Fibroblast of lung (primary cell): ENCODE measurements at regions not wholly inside any gene's neighbourhood (a gene's known extent, or its start where the extent isn't known, plus 50 kb on each side); places are given as distances from the start of the nearest gene placed in this dataset.

Experiments used
- DNase-seq, 2 donors: peaks; one replicate each; pipeline versions ENCODE4 v3.0.0 to v3.0.0-alpha.2; 2010; ENCODE audit warnings: low read depth in 2 of 2
- H2AFZ ChIP-seq: 2 replicates; pipeline ENCODE4 v1.5.1; 2012; ENCODE audit warnings: low read length, control low read depth, inconsistent platforms
- H3K27ac ChIP-seq: 2 replicates; pipeline ENCODE4 v1.5.1; 2011; ENCODE audit warnings: low read length, control low read depth; ENCODE audit not compliant: insufficient read depth
- H3K27me3 ChIP-seq: 2 replicates; pipeline ENCODE4 v1.5.1; 2011; ENCODE audit warnings: mild to moderate bottlenecking, low read length; ENCODE audit not compliant: control insufficient read depth, insufficient read depth
- H3K36me3 ChIP-seq: 2 replicates; pipeline ENCODE4 v1.5.1; 2011; ENCODE audit warnings: low read length; ENCODE audit not compliant: control insufficient read depth, insufficient read depth
- H3K4me1 ChIP-seq: 2 replicates; pipeline ENCODE4 v1.5.1; 2011; ENCODE audit warnings: low read length; ENCODE audit not compliant: control insufficient read depth, insufficient read depth; ENCODE audit errors: extremely low read depth
- H3K4me2 ChIP-seq: 2 replicates; pipeline ENCODE4 v1.5.1; 2011; ENCODE audit warnings: low read length, control low read depth; ENCODE audit not compliant: insufficient read depth; ENCODE audit errors: extremely low read depth
- H3K4me3 ChIP-seq, 4 experiments: fragments of 200-600 bp in 1 of 4; sonication (generic) in 1 of 4; replicated peaks in 1 of 4; 2 replicates each; pipeline ENCODE4 v1.5.1; 2011 to 2016; ENCODE audit warnings: low read length in 4 of 4, low read depth in 3 of 4, mild to moderate bottlenecking in 3 of 4, control low read depth in 2 of 4, inconsistent platforms in 1 of 4, mixed read lengths in 1 of 4; ENCODE audit not compliant: insufficient read depth in 1 of 4; ENCODE audit errors: control extremely low read depth in 1 of 4
- H3K79me2 ChIP-seq: 2 replicates; pipeline ENCODE4 v1.5.1; 2012; ENCODE audit warnings: mild to moderate bottlenecking, low read length, inconsistent platforms; ENCODE audit not compliant: control insufficient read depth, insufficient read depth
- H3K9ac ChIP-seq: 2 replicates; pipeline ENCODE4 v1.5.1; 2011; ENCODE audit warnings: mild to moderate bottlenecking, low read length, control low read depth; ENCODE audit not compliant: insufficient read depth
- H3K9me3 ChIP-seq: 2 replicates; pipeline ENCODE4 v1.5.1; 2012; ENCODE audit warnings: low read depth, low read length; ENCODE audit not compliant: control insufficient read depth, insufficient read depth
- H4K20me1 ChIP-seq: 2 replicates; pipeline ENCODE4 v1.5.1; 2011; ENCODE audit warnings: low read length; ENCODE audit not compliant: control insufficient read depth, insufficient read depth; ENCODE audit errors: extremely low read depth
- EZH2 ChIP-seq: IDR thresholded peaks from 2 replicates; pipeline ENCODE4 v1.5.1; 2012; ENCODE audit warnings: low read length, control low read depth, mild to moderate bottlenecking; ENCODE audit errors: missing control alignments
- TF ChIP-seq, protein P1 (sequence below), 2 donors: IDR thresholded peaks in 1 of 2; conservative IDR thresholded peaks in 1 of 2; 1 replicate in 1 of 2; 2 replicates in 1 of 2; pipeline ENCODE4 v1.5.1; 2011 to 2012; ENCODE audit warnings: low read length in 2 of 2, control low read depth in 1 of 2, inconsistent platforms in 1 of 2, low read depth in 1 of 2, mild to moderate bottlenecking in 1 of 2

DNA sequence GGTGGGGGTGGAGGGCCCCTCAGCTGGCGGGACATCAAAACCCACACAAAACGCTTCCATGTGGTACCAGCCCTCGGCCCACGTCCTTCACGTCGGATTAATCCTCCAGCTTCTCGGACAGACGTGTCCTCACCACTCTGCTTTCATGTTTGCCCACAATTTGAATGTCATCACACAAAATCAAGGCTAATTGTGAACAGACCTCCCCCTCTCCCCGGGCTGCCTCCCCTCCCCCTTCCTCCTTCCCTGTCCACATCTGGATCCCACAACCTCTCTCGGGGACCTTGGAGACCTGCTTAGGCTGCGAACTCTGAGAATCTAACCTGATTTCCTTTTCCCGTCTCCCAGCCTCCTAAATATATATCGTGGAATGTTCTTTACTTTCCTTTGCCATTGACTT lies 262.9 kb downstream of the MN1 start:
- Histone ChIP-seq H3K4me3 (no peak overlapping the region), H3K36me3 (no peaks in the 10 kb centered on the region), H2AFZ (no peak overlapping the region), H3K4me2 (no peak overlapping the region), H3K9me3 (no peaks in the 10 kb centered on the region), H3K27ac (no peak overlapping the region), H3K27me3 (peaks cover 12% of the 10 kb centered on the region), H3K79me2 (no peaks in the 10 kb centered on the region), H3K4me1 (no peaks in the 10 kb centered on the region), H4K20me1 (no peaks in the 10 kb centered on the region), H3K9ac (no peak overlapping the region)
- no peak for DNase-seq
- TF ChIP-seq EZH2: no peak
- TF ChIP-seq, protein P1, sequence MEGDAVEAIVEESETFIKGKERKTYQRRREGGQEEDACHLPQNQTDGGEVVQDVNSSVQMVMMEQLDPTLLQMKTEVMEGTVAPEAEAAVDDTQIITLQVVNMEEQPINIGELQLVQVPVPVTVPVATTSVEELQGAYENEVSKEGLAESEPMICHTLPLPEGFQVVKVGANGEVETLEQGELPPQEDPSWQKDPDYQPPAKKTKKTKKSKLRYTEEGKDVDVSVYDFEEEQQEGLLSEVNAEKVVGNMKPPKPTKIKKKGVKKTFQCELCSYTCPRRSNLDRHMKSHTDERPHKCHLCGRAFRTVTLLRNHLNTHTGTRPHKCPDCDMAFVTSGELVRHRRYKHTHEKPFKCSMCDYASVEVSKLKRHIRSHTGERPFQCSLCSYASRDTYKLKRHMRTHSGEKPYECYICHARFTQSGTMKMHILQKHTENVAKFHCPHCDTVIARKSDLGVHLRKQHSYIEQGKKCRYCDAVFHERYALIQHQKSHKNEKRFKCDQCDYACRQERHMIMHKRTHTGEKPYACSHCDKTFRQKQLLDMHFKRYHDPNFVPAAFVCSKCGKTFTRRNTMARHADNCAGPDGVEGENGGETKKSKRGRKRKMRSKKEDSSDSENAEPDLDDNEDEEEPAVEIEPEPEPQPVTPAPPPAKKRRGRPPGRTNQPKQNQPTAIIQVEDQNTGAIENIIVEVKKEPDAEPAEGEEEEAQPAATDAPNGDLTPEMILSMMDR (conservative IDR thresholded peaks at IDR 0.05 in 1 of 2, IDR thresholded peaks at IDR 0.05 in 1 of 2; ENCODE audit: low read depth in 1 of 2, low read length in 2 of 2): no peak

DNA sequence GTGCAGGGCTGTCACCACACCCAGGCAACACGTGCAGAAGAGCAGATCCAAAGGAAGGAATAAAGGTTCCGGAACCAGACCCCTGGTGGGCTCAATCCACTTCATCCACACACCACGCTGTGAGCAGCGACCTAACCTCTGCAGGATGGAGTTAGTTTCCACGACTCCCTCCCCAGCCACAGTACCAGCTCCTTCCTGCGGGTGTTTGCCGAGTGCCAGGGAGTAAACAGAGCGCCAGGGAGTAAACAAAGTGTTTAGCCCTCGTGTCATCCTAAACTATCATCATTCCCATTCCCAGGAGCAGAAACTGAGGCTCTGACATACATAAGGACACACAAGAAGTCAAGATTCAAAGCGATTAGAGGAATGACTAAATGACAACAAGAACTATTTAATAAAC lies 261.3 kb downstream of the MN1 start:
- TF ChIP-seq, protein P1 (conservative IDR thresholded peaks at IDR 0.05 in 1 of 2, IDR thresholded peaks at IDR 0.05 in 1 of 2; ENCODE audit: low read depth in 1 of 2, low read length in 2 of 2): no peak
- TF ChIP-seq EZH2: no peak
- H3K79me2 ChIP-seq: no peaks in the 10 kb centered on the region
- no peak overlapping the region for H3K4me2 ChIP-seq
- no peak overlapping the region for H3K9ac ChIP-seq
- no peak overlapping the region for H3K4me3 ChIP-seq
- no peak overlapping the region for H3K27ac ChIP-seq
- H3K9me3 ChIP-seq: no peaks in the 10 kb centered on the region
- H4K20me1 ChIP-seq: no peaks in the 10 kb centered on the region
- no peaks in the 10 kb centered on the region for H3K36me3 ChIP-seq
- peaks cover 16% of the 10 kb centered on the region for H3K27me3 ChIP-seq
- H3K4me1 ChIP-seq: no peaks in the 10 kb centered on the region
- no peak overlapping the region for H2AFZ ChIP-seq
- no peak for DNase-seq

DNA sequence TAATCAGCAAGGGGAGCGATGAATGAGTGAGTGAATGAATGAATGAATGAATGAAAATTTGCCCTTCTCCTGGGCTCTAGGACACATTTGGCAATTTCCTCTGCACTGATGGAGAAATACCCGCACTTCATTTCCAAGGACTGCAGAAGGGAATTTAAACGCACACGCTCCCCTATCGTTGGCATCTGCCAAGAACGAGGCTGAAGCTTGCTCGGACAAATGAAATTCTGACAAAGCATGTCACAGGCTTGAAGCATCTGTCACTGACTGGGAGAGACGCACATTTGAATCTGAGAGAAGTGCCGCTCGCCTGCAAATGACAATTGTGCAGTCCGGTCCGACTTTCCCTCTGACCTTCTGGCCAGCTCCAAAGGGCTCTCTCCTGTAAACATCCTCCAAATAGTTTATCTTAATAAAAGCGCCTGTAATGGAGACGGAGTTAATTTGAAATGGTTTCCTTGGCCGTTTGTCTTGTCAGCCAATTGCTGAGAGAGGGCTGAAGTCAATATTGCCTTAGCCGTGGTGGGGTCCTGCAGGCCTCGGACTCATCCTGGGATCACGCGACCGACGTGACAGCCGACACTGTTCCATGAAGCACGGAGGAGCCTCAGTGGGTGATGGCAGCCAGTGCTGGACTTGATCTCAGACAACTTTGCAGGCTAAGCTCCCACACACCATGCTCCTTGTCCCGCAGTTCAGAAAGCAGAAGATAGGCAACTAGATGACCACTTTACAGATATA lies 260.7 kb downstream of the MN1 start:
- Histone ChIP-seq H3K79me2 (no peaks in the 10 kb centered on the region), H3K4me2 (no peak overlapping the region), H3K27me3 (peaks cover 16% of the 10 kb centered on the region), H4K20me1 (no peaks in the 10 kb centered on the region), H3K9ac (no peak overlapping the region), H3K9me3 (no peaks in the 10 kb centered on the region), H3K4me3 (no peak overlapping the region), H3K4me1 (no peaks in the 10 kb centered on the region), H2AFZ (no peak overlapping the region), H3K36me3 (no peaks in the 10 kb centered on the region), H3K27ac (no peak overlapping the region)
- TF ChIP-seq EZH2: peak; percentile 10
- TF ChIP-seq, protein P1 (conservative IDR thresholded peaks at IDR 0.05 in 1 of 2, IDR thresholded peaks at IDR 0.05 in 1 of 2; ENCODE audit: low read depth in 1 of 2, low read length in 2 of 2): no peak
- DNase-seq: no peak
